OCI-LY3 (cell line): ENCODE measurements at regions not wholly inside any gene's neighbourhood (a gene's known extent, or its start where the extent isn't known, plus 50 kb on each side); places are given as distances from the start of the nearest gene placed in this dataset.

Source experiments
- H2AFZ ChIP-seq: fragments of 200-600, 300-600 bp; shearing (Covaris generic); 2 replicates; pipeline ENCODE4 v1.6.0; 2014; ENCODE audit warnings: antibody characterized with exemption, low read depth, low read length
- H3K27ac ChIP-seq: fragments of 200-600, 300-600 bp; sonication (generic); 2 replicates; pipeline ENCODE4 v1.5.1; 2014; ENCODE audit warnings: mild to moderate bottlenecking, low read length, moderate library complexity, mixed read lengths
- H3K27me3 ChIP-seq: fragments of 200-600, 300-600 bp; sonication (generic); 2 replicates; pipeline ENCODE4 v1.6.1; 2014; ENCODE audit warnings: low read depth, low read length, mixed read lengths
- H3K36me3 ChIP-seq: fragments of 200-600, 300-600 bp; sonication (generic); replicated peaks from 2 replicates; pipeline ENCODE3; 2014; ENCODE audit warnings: low read depth, low read length, mixed read lengths
- H3K4me1 ChIP-seq: fragments of 300-600, 200-600 bp; sonication (generic); 2 replicates; pipeline ENCODE4 v1.6.1; 2014; ENCODE audit warnings: low read length, mixed read lengths
- H3K4me2 ChIP-seq: fragments of 200-600, 300-600 bp; sonication (generic); 2 replicates; pipeline ENCODE4 v1.6.1; 2014; ENCODE audit warnings: low read length, mixed read lengths
- H3K4me3 ChIP-seq: fragments of 300-600, 200-600 bp; sonication (generic); 2 replicates; pipeline ENCODE4 v1.5.1; 2014; ENCODE audit warnings: antibody characterized with exemption, mild to moderate bottlenecking, low read length, moderate library complexity
- H3K79me2 ChIP-seq: fragments of 300-600, 200-600 bp; shearing (Covaris generic); 2 replicates; pipeline ENCODE4 v1.6.1; 2014; ENCODE audit warnings: mild to moderate bottlenecking, low read length, mixed read lengths
- H3K9ac ChIP-seq: fragments of 300-600, 200-600 bp; shearing (Covaris generic); 2 replicates; pipeline ENCODE4 v1.6.0; 2014; ENCODE audit warnings: mild to moderate bottlenecking, low read length, moderate library complexity
- H3K9me3 ChIP-seq: fragments of 200-600, 300-600 bp; shearing (Covaris generic); 2 replicates; pipeline ENCODE4 v1.6.1; 2014; ENCODE audit warnings: low read length, mixed read lengths; ENCODE audit not compliant: insufficient read depth
- H4K20me1 ChIP-seq: fragments of 200-600, 300-600 bp; sonication (generic); 2 replicates; pipeline ENCODE4 v1.6.1; 2016; ENCODE audit warnings: low read length, mixed read lengths; ENCODE audit not compliant: insufficient read depth
- EZH2phosphoT487 ChIP-seq: fragments of 200-600 bp; shearing (Covaris generic); IDR thresholded peaks from 2 replicates; pipeline ENCODE4 v1.6.1; 2018; ENCODE audit warnings: antibody characterized with exemption, mixed run types, low read depth
- TF ChIP-seq, protein P1 (sequence below): fragments of 200-600, 300-600 bp; sonication (generic); IDR thresholded peaks from 2 replicates; pipeline ENCODE4 v1.5.1; 2014; ENCODE audit warnings: antibody characterized with exemption, low read length, low read depth

DNA sequence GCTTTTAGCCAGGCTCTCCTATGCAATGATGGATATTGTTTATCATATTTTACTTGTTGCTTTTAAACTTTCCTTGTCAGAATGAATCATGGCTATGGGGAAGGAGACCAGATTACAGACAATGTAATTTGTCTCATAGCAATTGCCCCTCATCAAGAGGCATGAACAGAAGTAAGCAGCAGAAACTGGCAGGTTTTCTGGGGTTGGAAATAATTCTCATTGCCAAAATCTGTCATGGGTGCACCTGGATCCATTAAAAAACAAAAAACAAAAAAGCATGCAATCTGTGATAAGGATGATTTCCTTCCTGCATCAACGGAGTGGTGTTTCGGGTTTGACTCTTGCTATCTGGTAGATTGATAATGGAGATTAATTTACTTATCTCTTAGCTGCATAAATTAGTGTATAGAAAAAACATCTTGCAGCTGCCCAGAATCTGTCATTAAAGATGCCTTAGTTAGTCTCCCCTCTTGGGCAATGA, 419.6 kb downstream of the SOX11 start:
- Histone ChIP-seq H3K9me3 (no peaks in the 10 kb centered on the region), H2AFZ (no peak overlapping the region), H4K20me1 (no peaks in the 10 kb centered on the region), H3K27me3 (no peaks in the 10 kb centered on the region), H3K27ac (no peak overlapping the region), H3K4me2 (no peak overlapping the region), H3K4me3 (no peak overlapping the region), H3K4me1 (no peaks in the 10 kb centered on the region), H3K36me3 (no peaks in the 10 kb centered on the region), H3K9ac (no peak overlapping the region), H3K79me2 (no peaks in the 10 kb centered on the region)
- TF ChIP-seq, protein P1, sequence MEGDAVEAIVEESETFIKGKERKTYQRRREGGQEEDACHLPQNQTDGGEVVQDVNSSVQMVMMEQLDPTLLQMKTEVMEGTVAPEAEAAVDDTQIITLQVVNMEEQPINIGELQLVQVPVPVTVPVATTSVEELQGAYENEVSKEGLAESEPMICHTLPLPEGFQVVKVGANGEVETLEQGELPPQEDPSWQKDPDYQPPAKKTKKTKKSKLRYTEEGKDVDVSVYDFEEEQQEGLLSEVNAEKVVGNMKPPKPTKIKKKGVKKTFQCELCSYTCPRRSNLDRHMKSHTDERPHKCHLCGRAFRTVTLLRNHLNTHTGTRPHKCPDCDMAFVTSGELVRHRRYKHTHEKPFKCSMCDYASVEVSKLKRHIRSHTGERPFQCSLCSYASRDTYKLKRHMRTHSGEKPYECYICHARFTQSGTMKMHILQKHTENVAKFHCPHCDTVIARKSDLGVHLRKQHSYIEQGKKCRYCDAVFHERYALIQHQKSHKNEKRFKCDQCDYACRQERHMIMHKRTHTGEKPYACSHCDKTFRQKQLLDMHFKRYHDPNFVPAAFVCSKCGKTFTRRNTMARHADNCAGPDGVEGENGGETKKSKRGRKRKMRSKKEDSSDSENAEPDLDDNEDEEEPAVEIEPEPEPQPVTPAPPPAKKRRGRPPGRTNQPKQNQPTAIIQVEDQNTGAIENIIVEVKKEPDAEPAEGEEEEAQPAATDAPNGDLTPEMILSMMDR: no peak
- no peak for TF ChIP-seq EZH2phosphoT487

DNA sequence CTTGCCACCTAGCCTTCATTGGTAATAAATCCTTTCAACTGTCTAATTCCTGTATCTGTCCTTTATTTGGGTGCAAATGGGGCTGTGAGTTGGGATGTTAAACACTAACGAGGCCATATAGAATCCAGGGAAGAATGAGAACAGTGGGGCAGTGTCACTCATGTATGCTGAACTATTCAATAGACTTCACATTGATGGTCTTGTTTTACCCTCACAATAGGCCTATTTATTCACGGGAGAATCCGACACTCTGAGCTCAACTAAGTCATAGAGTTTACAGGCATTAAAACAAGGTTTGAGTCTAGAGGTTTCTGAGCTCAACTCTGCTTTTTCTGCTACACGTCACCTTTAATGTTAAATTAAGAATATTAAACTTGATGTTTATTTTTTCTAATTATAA, 421.6 kb downstream of the SOX11 start:
- H3K9ac ChIP-seq: no peak overlapping the region
- no peak overlapping the region for H3K27ac ChIP-seq
- TF ChIP-seq, protein P1: no peak
- TF ChIP-seq EZH2phosphoT487: no peak
- H3K4me3 ChIP-seq: no peak overlapping the region
- no peak overlapping the region for H2AFZ ChIP-seq
- H3K36me3 ChIP-seq: no peaks in the 10 kb centered on the region
- H3K27me3 ChIP-seq: no peaks in the 10 kb centered on the region
- no peaks in the 10 kb centered on the region for H4K20me1 ChIP-seq
- H3K79me2 ChIP-seq: no peaks in the 10 kb centered on the region
- H3K4me1 ChIP-seq: no peaks in the 10 kb centered on the region
- no peak overlapping the region for H3K4me2 ChIP-seq
- no peaks in the 10 kb centered on the region for H3K9me3 ChIP-seq

DNA sequence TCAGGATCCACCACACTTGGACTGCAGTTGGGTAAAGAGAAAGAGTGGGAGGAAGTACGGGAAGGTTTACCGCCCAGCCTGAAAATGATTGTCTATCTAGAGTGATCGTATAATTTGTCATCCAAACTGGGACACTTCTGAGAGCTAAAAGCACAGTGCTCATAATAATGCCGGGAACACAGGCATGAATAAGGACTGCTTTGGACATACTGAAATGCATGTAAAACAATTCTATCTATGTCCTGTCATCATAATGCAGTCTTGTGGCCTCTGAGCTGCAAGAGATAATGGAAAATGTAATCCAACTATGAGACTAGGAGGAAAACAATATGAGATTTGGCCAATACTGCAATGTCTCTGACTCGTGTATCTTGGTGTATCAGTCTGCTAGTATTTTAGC, 435.5 kb downstream of the SOX11 start:
- H3K9me3 ChIP-seq: no peaks in the 10 kb centered on the region
- no peak overlapping the region for H3K9ac ChIP-seq
- no peak overlapping the region for H3K4me3 ChIP-seq
- TF ChIP-seq EZH2phosphoT487: no peak
- TF ChIP-seq, protein P1: no peak
- no peak overlapping the region for H3K4me2 ChIP-seq
- H2AFZ ChIP-seq: no peak overlapping the region
- no peaks in the 10 kb centered on the region for H3K36me3 ChIP-seq
- no peak overlapping the region for H3K27ac ChIP-seq
- no peaks in the 10 kb centered on the region for H3K79me2 ChIP-seq
- no peaks in the 10 kb centered on the region for H4K20me1 ChIP-seq
- no peaks in the 10 kb centered on the region for H3K4me1 ChIP-seq
- no peaks in the 10 kb centered on the region for H3K27me3 ChIP-seq

DNA sequence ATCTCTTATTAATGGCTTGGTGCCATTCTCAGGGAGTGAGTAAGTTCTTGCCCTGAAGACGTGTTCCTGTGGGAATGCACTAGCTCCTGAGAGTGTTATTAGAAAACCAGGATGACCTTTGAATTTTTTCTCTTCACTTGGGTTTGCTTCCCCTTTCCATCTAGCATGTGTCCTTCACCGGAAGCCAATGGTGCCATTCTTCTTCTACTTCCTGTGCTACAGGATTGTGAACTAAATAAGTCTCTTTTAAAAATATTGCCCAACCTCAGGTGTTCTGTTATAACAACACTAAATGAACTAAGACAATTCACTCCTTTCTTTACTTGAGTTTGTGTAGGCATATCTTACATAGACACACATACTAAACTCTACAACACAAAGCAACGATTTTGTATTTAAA, 447.0 kb downstream of the SOX11 start:
- H3K4me2 ChIP-seq: no peak overlapping the region
- H3K36me3 ChIP-seq: no peaks in the 10 kb centered on the region
- H3K9ac ChIP-seq: no peak overlapping the region
- no peak overlapping the region for H2AFZ ChIP-seq
- no peaks in the 10 kb centered on the region for H4K20me1 ChIP-seq
- TF ChIP-seq EZH2phosphoT487: no peak
- TF ChIP-seq, protein P1: no peak
- no peaks in the 10 kb centered on the region for H3K9me3 ChIP-seq
- no peaks in the 10 kb centered on the region for H3K4me1 ChIP-seq
- H3K4me3 ChIP-seq: no peak overlapping the region
- H3K27me3 ChIP-seq: no peaks in the 10 kb centered on the region
- no peak overlapping the region for H3K27ac ChIP-seq
- H3K79me2 ChIP-seq: no peaks in the 10 kb centered on the region
